Stimulated activated CD4-positive, alpha-beta T cell treated with anti-CD3 and anti-CD28 coated beads, TNF-alpha, amount 100 ng/mL, for 4 hours (primary cell): ENCODE measurements at regions not wholly inside any gene's neighbourhood (a gene's known extent, or its start where the extent isn't known, plus 50 kb on each side); places are given as distances from the start of the nearest gene placed in this dataset.

Experiments
- DNase-seq, 3 experiments: peaks; one replicate each; pipeline ENCODE4 v3.0.0-alpha.2; 2020; ENCODE audit warnings: low read depth in 3 of 3

DNA sequence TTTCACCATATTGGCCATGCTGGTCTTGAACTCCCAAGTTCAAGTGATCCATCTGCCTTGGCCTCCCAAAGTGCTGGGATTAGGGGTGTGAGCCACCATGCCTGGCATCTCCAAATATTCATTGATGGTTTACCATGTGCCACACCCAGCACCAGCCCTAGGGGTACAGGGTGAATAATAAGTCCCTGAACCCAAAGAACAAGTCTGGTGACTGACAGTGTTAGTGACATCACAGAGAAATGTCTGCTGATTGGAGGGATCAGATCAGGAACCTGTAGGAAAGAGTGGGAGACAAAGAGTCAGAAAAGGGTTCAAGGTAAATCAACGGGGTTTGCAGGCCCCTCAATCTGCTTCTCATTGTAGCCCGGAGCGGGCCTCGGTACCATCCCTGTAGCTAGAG is 118.4 kb upstream of the NABP1 start:
- no peak for DNase-seq

DNA sequence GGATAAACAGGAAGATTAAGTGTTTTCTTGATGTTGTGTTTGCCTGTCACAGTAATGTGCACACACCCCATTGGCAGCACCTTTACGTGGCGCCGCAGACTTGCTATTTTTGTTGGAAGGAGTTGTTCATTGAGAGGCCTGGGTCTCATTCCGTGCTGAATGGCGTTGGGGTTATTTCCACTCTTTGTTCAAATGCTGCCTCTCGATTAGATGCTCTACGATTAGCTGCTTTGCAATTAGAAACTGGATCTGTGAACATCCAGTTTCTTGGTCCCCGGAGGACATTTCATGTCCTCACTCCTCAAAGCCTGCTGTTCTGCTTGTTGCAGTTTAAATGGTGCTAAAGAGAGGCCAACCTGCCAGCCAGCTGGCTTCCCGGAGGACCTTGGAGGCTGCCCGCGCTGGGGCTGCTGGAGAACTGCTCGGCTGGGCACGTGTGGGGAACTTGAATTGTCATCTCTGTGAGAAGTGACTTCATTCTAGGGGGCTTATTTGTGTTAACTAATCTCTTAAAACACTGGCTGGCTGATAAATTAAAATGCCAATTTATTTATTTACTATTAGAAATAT is 117.4 kb upstream of the NABP1 start:
- DNase-seq: no peak

DNA sequence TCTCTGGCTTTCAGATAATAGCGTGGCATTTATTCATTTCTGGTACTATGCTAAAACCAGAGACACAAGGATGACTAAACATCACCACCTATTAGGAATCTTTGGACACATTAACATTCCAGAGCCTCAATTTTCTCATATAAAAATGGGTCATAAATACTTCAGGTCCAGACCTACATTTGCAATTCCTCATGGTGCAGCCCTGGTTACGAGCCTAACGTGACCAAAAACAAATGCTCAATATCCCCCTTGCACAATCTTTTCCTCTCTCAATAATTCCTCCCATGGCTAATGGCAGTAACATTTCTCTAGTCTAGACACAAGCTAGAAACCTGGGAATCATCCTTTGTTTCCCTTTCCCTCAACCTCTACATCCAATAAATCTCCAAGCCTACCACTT is 112.8 kb upstream of the NABP1 start:
- no peak for DNase-seq

DNA sequence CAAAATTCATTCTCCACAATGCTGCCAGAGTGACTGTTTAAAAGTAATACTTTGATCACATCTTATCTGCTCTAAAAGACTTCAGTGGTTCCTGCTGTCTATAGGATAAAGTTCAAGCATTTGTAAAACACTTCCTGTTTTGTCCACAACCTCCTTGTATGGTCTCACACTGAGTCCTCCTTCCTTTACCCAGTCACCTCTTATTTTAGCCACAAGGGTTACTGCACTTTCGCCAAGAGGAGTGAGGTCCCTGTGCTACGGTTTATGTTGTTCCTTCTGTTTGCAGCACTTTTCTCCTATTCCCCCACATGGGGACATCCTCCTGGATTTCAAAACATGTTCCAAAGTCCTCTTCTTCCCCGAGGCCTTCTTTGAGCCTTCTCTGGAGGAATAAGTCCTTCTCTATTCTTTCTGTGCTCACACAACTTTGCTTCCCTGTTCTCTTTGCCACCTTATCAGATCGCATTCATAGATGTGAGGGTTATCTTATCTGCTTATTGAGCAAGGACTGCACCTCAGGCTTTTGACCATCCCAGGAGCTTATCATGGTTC is 112.2 kb upstream of the NABP1 start:
- DNase-seq: no peak

DNA sequence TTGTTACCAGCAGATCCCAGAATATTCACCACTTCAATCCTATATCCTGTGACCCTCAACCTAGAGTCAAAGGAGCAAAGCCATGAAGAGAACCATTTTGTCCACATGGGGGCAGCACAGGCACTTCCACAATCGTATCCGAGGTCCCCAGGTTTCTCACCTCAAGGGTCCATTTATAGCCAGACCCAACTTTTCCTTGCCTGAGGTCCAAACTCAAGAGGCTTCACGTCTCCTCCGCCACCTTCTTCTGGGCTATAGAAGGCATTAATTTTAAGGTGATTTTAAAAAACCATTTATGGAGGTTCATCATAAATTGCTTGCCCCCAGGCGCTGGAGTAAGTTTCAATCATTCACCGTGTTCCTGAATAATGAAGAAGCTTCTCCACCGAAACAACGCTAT is 111.6 kb upstream of the NABP1 start:
- peak; percentile 26 to 50 (median 46) for DNase-seq

DNA sequence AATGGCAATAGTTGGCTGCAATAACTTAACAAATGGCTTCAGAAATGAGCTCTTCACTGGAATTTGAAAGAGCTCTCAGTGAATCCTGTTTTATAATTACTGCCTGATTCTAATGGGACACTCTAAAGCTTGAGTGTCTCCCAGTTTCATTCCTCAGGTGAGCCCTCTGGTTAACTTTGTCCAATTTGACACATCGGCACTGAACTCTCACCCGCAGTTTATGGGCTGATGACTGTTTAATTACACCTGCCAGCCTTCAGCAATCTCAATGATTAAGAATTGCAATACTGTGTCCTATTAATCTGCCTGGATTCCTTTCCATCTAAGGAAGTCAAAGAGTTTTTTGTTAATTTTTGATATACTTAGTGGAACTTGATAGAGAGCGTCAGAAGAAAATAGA is 110.7 kb upstream of the NABP1 start:
- no peak for DNase-seq

DNA sequence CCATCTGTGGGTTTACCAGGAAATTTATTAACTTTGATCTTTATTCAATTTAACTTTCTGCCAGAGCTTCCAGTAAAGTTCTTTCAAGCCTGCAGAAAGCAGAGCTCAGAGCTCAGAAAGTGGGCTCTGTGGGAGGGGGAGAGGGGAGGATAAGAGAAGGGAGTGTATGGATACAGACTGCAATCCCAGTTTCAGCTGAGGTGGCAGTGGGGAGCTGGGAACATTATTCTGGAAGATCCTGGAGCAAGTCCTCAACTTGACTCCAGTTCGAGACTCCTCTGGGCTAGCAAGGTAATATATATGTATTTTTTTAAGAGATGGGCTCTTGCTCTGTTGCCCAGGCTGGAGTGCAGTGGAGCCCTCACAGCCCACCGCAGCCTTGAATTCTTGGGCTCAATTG is 108.9 kb upstream of the NABP1 start:
- DNase-seq: no peak

DNA sequence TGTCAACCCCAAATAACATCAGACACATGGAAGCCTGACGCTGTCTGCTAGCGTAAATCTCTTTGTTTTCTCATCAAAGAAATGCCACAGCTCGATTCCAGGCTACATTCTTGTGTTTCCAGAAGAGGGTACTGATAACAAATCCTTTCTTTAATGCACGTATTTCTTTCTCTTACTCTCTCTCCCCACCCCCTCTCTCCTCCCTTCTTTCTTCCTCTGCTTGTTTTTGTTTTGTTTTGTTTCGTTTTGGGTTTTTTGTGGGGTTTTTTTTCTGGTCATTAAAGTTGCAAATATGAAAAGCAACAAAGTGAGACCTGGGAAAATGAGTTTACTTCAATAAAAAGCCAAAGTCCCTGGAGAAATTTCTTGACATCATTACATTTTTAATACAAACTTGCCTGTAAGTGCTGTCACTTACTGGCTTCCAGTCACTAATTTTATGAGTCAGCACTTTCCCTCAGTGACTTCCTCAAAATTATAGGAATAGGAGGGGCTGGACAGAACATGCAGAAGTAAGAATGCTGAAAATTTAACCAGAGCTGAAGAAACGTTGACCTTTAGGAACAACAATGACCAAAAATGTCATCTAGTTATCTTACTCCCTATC is 106.7 kb upstream of the NABP1 start:
- peak in 1 of 3 experiments; percentile 5 for DNase-seq

DNA sequence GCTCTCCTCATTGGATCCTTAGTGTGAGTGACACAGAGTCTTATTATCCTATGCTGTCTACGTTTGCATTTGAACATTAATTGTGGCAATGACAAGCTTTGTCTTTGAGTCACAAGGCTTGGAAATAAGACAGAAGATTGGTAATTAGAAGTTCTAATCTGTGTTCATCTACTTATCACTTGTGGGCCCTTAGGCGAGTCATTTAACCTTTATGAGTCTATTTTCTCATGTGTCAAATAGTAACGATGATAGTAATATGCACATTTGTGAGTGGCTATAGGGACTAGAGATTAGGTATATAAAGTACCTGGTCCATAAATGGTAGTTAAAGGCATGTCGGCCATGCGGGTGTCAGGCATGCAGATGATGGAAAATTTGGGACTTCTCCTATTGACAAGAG is 105.6 kb upstream of the NABP1 start:
- no peak for DNase-seq

DNA sequence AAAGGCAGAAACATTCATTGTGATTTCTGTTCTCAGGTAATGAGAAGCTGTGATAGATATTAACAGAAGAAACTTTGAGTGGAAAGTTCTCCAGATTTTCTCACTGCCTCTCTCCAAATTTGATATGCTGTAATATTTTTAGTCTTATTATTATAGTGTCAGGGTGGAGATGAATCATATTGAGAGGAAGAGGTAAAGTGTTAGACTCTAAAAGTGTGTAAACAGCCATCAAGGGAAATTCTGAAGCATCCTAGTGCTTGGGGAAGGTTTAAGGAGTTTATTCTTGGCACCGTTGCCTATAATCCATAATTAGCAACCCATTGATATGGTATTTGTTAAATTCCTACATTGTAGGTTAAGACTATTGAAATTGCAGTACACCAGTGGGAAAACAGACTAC is 104.7 kb upstream of the NABP1 start:
- no peak for DNase-seq

DNA sequence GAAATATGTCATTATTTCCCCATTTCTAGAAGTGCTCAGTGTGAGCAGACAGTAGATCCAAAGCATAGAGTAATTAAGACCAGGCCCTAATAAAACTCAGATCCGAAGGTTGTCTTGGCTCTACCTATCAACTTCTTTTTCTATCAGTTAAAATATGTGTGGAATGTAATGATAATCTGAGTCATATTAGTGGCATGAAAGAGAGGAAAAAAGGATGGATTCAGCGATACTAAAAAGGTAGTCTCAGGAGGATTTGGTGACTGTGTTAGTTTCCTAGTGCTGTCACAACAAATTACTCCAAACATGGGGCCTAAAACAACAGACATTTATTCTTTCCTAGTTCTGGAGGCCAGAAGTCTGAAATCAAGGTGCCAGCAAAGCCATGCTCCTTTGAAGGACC is 103.7 kb upstream of the NABP1 start:
- no peak for DNase-seq

DNA sequence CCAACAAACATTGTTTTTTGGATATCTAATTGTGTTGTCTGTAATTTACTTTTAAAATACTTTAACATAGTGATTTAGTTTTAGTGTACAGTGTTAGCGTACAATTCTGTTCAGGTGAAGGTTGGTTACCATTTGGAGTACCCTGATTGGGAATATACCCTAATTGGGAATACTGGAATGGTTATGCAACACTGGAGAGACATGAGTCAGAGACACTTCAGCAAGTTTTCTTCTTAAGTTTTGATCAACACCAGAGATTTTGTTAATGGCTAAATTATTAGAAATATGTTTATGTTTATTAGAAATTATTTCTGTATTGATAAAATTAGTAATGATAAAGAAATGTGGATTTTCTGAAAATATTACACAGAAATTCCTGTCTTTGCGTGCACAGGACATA is 100.3 kb upstream of the NABP1 start:
- DNase-seq: no peak

DNA sequence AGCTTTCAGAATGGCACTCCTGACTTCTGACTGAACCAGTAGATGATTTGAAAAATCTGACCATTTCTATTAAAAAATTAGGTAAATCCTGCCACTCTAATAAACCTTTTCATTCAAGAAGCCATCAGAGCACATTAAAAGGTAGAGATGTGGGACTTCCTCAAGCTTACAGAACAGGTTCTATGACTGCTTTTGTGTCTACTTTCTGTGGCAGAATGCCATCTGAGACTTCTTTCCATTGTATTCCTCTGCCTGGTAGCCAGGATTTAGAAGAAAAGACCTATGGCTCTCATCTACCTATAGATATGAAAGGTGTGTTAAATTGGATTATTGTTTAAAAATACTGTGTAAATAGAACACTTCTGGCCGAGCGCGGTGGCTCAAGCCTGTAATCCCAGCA is 99.9 kb upstream of the NABP1 start:
- no peak for DNase-seq

DNA sequence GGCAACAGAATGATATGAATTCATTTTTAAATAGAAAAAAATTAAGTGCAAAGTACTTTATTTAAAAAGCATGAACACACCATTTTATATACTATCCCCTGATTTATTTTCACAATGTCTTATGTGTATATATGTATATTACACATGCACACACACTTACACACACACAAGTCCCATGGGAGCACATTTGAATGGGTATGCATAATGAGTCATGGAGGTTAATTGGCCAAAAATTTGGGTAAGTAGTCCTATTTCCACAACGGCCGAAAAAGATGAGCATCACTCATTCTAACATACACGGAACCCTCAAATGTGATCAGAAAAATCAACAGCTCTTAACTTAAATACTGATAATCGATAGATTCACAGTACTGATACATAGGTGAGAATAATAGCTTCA is 97.4 kb upstream of the NABP1 start:
- no peak for DNase-seq

DNA sequence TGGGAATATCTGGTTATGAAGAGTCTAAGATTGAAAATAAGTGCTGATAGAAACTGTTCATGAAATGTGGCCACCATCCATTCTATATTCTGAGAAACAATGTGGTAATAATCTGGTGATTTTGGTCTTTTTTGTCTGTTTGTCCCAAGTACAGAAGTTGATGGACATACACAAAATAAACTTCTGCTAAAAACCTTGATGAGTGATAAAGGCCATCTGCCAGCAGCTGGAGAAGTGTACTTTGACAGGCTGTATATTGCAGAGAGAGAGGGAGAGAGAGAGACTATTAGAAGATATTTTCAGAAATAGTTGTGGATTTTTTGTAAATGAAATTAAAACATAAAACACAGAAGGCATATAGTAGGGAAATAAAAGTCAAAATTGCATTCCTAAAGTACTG is 96.9 kb upstream of the NABP1 start:
- DNase-seq: no peak

DNA sequence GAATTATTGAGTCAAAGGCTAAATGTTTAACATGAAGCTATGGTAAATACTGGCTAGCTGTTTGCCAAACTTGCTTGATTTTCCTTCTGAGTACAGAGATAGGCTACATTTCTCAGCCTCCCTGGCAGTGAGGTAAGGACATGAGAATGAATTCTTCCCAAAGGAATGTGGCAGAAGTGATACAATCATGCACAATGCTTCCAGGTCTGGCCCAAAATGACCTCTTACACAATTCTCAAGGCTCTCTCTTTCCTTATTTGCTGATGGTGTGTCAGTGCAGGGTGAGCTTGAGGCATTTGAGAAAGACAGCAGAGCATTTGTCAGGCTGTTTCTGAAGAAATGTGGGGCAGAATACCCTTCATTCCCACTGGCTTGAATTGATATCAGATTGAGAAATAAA is 95.6 kb upstream of the NABP1 start:
- no peak for DNase-seq

DNA sequence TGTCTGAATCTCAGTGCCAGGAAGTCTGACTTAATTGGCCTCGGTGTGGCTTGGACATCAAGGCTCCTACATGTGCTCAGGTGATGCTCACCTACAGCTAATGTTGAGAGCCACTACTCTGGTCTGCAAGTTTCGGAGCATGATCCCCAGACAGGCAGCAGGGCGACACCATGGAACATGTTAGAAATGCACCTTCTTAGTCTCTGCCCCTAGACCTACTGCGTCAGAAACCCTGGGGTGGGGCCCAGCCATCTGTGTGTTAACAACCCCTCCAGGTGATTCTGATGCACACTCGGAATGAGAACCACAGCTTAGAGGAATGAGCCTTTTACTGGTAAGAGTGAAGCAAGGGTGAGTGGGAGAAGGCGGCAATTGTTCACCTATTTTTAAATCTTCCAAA is 86.9 kb upstream of the NABP1 start:
- DNase-seq: no peak

DNA sequence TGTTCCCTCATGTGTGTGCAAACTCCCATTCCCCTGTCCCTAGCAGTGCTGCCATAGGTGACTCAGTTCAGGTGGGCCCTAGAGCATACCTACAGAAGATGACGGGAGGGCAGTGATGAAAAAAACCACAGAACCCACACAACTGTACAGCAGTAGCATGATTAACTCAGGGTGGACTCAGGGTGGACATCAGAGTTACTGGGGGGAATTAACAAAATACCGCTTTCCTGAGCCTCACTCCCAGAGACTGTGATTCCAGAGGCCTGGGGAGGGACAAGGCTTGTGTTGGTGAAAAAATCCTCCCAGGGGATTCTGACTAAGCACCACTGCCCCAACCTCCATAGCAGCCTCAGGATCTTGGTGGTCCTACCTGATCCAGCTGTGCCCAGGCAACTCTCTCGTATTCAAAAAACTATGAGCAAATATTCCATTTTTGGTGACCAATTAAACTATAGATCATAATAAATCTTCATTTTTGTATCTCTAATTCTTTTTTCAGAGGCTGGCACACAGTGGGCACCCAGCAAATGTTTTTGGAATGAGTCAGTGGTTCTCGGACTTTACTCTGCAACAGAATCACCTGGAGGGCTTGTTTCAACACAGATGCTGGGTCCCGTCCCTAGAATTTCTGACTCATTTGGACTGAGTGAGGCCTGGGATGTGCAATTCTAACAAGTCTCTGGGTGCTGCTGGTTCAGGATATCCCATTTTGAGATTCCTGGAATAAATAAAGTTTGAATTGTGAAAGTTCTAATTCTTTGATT is 84.1 kb upstream of the NABP1 start:
- DNase-seq: no peak

DNA sequence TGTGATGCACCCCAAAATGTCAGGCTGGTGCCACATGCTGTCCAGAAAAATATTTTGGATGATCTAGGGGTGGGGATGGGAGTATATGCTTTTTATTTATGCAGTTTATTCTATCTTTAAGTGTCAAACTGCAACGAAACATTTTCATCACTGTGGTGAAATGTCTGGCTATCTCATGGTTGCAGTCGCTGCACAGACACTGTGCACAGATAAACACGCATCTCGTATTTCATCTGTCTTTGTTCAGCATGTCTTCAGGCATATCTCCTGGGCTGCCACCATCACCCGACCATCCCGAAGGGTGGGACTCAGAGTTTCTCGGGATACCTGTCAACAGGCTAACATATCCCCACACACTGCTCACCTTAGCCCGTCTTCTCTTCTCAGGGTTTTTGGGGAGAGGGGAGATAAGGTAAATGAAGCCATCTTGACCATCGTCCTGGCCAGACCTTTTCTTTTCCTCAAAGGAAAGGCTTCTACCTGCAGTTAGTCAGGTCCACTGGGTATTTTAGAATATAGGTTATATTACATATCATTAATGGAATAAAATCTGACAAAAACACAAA is 80.7 kb upstream of the NABP1 start:
- DNase-seq: no peak

DNA sequence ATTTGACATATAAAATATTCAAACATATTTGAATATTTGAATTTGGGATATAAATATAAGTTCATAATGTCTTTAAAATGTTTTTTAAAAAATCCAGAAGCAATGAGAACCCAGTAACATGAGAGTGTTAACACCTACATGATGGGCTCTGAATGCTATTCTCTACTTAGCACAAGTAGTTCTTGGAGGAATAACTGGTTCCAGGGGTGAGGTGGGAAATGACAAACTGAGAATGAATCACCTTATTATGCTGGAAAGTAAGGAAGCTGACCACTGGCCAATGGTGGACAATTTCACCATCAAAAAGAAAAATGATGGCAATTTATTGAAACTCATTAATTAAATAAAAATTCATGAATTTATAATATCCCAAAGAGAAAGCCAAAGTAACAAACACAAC is 79.6 kb upstream of the NABP1 start:
- DNase-seq: no peak

DNA sequence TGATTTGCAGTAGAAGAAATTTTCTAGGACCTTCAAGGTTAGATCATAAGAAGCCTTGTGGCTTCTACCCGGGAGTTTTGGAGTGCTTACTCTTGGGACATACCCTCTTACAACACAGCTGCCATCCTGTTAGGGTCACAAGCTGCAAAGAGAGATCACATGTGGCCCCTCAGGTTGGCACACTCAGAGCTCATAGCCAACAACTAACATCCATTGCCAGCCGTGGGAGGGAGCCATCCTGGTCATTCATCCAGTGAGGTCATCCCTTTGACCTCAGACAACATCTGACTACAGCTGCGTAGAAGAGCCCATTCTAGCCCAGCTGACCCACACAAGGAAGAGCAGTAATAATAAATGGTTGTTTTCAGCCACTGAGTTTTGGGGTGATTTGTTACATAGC is 76.9 kb upstream of the NABP1 start:
- DNase-seq: no peak

DNA sequence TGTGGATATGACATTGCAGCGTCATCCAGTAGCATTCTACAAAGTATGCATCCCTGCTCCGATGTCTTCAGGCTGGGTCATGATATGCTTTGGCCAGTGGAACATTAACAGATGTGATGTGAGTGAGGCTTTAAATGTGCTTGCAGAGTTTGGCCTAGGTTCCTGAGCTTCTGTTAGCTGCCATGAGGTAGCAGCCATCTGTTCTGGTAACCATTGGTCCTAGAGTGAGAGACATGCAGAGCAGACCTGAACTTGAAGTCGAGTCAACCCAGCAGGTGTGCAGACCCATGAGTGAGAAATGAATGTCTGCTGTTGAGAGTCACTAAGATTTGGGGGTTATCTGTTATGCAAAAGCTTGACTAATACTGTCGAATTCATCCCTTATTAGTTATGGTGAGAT is 73.8 kb upstream of the NABP1 start:
- no peak for DNase-seq

DNA sequence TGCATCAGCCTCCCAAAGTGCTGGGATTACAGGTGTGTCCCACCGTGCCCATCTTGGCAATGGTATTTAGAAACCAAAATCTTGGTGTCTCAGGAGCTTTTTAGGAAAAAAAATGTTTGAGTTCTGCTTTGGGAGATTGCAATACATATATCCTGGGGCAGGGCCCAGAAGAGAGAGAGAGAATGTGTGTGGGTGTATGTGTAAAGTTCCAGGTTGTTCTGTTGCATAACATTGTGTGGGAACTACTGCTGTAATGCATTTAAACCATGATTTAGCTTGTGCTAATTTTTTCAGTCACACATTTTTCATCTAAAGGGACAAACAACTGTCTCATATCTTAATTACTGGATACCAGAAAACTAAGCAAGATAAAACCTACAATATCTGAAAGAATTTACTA is 70.8 kb upstream of the NABP1 start:
- DNase-seq: no peak
